ENCODE measurements at regions not wholly inside any gene's neighbourhood (a gene's known extent, or its start where the extent isn't known, plus 50 kb on each side); places are given as distances from the start of the nearest gene placed in this dataset.

GRCh38 chr17:74072340-74072739, 131.1 kb upstream of the RPL38 start:
- TF ChIP-seq CTCF (IDR thresholded peaks at IDR 0.05; ENCODE audit: insufficient read depth, low read depth, low read length), result no peak
- DNase-seq (ENCODE audit: low read depth), result no peak
- H3K4me3 ChIP-seq (ENCODE audit: low read depth, low read length), result no peak overlapping the region

GRCh38 chr17:74076446-74076845, 127.0 kb upstream of the RPL38 start:
- no peak for DNase-seq (ENCODE audit: low read depth)
- TF ChIP-seq CTCF (IDR thresholded peaks at IDR 0.05; ENCODE audit: insufficient read depth, low read depth, low read length), result no peak
- H3K4me3 ChIP-seq (ENCODE audit: low read depth, low read length), result no peak overlapping the region

- no peak for DNase-seq (ENCODE audit: low read depth)
- no peak for TF ChIP-seq CTCF (IDR thresholded peaks at IDR 0.05; ENCODE audit: insufficient read depth, low read depth, low read length)
- no peak overlapping the region for H3K4me3 ChIP-seq (ENCODE audit: low read depth, low read length)
These were observed 126.2 kb upstream of the RPL38 start for GRCh38 chr17:74077231-74077630.

- no peak for DNase-seq (ENCODE audit: low read depth)
- no peak overlapping the region for H3K4me3 ChIP-seq (ENCODE audit: low read depth, low read length)
- no peak for TF ChIP-seq CTCF (IDR thresholded peaks at IDR 0.05; ENCODE audit: insufficient read depth, low read depth, low read length)
These were observed 125.0 kb upstream of the RPL38 start for GRCh38 chr17:74078363-74078941.

- no peak for TF ChIP-seq CTCF (IDR thresholded peaks at IDR 0.05; ENCODE audit: insufficient read depth, low read depth, low read length)
- no peak for DNase-seq (ENCODE audit: low read depth)
- no peak overlapping the region for H3K4me3 ChIP-seq (ENCODE audit: low read depth, low read length)
These were observed 123.8 kb upstream of the RPL38 start for GRCh38 chr17:74079537-74080300.

GRCh38 chr17:74080656-74081582, 122.6 kb upstream of the RPL38 start:
- TF ChIP-seq CTCF (IDR thresholded peaks at IDR 0.05; ENCODE audit: insufficient read depth, low read depth, low read length), result no peak
- H3K4me3 ChIP-seq (ENCODE audit: low read depth, low read length), result no peak overlapping the region
- DNase-seq (ENCODE audit: low read depth), result no peak
